NCI-H2029 treated with DMSO at 0.1 percent for 48 hours (cell line): ENCODE measurements at regions not wholly inside any gene's neighbourhood (a gene's known extent, or its start where the extent isn't known, plus 50 kb on each side); places are given as distances from the start of the nearest gene placed in this dataset.
"Not testable (repeated sequence)": the region's sequence is repeated elsewhere in the genome, so short reads cannot be mapped to it uniquely, and the experiment has no call there.

ENCODE experiments used
- DNase-seq: peaks from one replicate; lab custom pipeline; 2025; lab: John Stamatoyannopoulos, UW

DNA sequence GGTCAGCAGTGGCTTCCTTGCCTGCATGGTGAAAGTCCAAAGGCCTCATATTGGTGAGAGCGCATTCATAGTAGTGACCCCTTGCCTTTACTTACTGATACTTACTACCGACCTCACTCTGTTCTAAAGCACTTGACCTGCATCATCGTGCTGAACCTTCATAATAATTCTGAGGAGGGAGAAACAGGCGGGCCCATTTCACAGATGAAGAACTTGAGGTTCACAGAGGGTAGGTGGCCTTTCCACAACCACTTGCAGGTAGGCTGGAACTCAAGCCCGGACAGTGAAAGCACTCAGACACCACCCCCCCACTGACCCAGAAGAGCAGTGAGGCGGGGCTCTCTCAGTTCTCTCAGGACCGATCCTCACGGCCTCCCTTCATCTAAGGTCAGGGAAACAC lies 149.4 kb upstream of the CHST15 start:
- DNase-seq: no peak

GRCh38 chr10:124242365-124242764 lies 149.0 kb upstream of the CHST15 start:
- no peak for DNase-seq

- DNase-seq: not testable (repeated sequence)
Measured at GRCh38 chr10:124241510-124241909, 148.1 kb upstream of the CHST15 start.

DNA sequence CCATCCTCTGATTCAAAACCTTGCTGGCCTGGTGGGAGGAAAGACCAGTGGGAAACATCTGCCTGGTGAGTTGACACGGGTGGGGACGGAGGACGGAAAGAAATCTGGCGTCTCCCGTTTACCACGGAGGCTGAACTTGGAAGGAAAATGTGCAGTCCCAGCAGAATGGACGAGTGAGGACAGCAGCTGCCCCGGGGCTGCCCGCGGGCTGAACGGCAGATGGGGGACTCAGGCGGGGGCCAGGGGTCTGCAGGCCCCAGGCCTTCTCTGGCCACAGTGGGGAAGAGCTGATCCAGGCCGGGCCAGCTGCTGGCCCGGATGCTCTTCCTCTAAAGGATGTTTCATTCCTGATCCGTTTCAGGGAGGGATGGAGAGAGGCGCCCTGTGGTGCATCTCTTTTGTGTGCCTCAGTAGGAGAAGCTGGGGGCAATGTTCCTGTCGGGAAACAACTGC lies 147.5 kb upstream of the CHST15 start:
- no peak for DNase-seq

GRCh38 chr10:124239696-124240095 lies 146.3 kb upstream of the CHST15 start:
- no peak for DNase-seq

DNA sequence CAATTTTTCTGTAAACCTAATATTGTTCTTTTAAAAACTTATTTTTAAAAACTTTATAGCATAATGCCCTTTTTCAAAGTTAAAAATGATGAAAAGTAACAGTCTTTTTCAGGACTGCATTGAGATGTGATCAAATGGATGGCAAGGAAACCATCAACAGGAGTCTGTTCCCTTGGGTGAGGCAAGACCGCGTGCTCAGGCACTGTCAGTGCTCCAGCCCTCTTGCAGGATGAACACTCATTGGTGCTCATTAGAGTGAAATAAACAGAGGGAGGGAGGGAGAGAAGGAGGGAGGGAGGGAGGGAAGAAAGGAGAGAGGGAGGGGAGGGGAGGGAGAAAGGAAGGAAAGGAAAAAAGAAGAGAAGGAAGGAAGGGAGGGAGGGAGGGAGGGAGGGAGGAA lies 145.7 kb upstream of the CHST15 start:
- no peak for DNase-seq

GRCh38 chr10:124238367-124238766 lies 145.0 kb upstream of the CHST15 start:
- no peak for DNase-seq

DNA sequence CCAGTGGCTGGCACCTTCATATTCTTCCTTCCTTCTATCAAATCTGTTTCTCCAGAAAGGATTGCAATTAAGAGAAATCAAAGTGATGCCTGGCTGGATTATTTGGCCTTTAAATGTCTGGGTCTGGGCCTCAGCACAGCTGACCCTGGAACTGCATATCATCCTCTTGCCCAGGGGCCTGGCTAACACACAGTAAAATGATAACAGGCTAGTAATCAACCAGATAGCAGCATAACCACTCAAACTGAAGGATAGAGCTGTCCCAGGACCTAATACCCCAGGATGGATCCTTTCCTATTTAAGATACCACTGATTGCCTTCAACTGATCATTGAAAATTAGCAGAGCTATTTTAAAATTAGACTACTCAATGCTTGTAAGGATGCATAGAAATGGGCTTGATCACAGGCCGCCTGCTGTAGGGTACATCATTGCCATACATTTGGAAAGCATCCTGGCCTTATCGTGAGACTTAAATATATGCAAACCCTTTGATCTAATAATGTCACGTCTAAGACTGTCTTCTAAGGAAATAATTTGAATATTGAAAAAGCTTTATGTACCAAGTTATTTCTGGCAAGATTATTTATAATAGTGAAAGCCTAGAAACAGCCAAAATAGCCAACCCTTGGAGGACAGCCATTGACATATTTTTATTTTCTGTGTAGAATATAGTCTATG lies 144.0 kb upstream of the CHST15 start:
- no peak for DNase-seq

DNA sequence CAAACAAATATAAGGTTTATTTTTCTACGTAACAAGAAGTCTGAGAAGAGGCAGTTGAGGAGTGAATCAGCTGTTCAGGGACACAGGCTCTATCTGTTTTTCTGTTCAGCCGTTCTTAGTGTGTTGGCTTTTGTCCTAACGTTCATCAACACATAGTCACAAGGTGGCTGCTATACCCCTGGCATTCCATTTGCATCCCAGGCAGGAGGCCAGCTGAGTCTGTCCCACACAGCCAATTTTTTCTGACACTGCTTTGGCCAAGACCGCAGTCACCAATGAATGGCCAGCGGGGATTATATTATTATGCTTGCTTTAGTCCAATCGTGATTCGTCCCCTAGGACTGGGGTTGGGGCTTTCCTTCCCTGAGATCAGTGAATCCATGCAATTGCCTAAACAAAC lies 143.4 kb upstream of the CHST15 start:
- no peak for DNase-seq

DNA sequence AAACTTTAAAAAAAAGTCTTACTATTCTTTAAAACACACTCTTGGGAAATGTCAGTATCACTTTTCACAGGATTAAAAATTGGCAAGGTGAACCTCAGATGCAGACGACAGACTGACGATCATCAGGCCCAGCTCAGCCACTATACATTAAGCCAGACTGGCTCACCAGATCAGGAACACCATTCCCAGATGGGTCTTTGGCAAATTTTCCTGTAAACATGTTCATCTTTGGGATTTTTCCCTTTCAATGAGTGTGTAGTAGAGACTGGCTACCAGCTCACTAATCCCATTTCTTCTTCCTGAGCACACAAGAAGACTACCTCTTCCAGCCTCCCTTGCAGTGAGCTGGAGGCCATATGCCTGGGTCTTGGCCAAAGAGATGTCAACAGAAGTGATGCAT lies 142.7 kb upstream of the CHST15 start:
- DNase-seq: no peak

DNA sequence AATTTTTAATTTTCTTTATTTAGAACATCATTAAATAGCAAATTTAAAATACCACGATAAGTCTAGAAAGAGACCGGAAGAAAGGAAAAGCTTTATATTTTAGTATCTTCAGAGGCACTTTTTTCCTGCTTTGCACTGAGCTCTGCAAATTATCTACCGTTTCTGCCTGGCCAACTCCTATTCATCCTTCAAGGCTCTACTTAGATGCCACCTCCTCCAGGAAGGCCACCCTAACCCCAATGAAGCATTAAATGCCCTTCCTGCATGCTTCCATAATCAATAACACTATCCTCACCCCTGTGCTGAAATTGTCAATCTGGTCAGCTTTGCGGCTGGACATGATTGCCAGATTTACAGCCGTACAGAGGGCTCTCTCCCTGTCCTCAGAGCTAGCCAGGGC lies 141.8 kb upstream of the CHST15 start:
- no peak for DNase-seq

GRCh38 chr10:124233546-124234138 lies 140.2 kb upstream of the CHST15 start:
- no peak for DNase-seq

DNA sequence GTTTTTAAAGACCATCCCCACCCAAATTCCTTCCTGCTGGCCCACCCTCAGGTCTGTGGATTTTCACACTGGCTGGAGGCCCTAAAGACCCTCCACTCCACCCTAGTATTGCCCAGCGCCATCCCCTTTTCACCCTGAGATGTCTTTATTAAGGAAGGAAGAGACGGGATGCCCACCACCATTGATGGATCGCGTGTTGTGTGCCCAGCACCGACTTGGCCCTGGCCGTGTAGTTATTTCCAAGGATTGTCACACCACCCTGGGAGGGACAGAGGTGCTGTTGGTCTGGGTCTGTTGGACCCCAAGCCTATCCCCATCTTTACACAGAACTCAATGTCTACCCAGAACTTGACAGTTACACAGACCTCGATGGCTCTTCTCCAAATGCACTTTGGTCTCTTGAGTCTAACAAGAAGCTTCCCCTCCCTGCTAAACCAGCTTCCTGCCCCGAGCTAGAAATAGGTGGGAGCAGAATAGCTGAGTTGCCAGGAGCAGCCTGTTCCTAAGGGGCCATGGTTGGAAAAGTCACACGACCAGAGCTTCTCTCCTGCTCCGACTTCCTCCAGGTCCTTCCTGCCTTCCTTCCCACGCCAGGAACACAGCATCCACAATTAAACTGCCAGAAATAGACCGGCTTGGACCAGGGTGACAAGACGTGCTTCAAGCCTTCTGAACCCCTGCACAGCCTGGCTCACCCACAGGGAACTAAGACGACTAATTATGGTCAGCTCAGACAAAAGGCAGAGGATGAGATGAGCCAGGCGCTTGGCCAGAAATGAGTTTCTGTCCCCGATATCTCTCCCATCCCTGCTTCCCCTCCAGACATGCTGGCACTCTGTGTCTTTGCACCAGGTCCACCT lies 139.5 kb upstream of the CHST15 start:
- DNase-seq: no peak

- DNase-seq: no peak
Measured at GRCh38 chr10:124231168-124232155, 138.1 kb upstream of the CHST15 start.

GRCh38 chr10:124230635-124231167 lies 137.3 kb upstream of the CHST15 start:
- no peak for DNase-seq

DNA sequence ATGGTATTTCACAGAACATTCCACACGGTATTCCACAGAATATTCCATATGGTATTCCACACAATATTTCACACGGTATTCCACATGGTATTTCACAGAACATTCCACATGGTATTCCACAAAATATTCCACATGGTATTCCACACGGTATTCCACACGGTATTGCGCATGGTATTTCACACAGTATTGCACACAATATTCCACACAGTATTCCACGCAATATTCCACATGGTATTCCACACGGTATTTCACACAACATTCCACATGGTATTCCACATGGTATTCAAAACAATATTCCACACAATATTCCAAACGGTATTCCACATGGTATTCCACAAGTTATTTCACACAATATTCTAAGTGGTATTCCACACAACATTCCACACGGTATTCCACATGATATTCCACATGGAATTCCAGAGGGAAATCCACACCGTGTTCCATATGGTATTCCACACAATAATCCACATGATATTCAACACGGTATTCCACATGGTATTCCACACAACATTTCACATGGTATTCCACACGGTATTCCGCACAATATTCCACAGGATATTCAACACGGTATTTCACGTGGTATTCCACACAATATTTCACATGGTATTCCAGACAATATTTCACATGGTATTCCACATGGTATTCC lies 136.7 kb upstream of the CHST15 start:
- no peak for DNase-seq

DNA sequence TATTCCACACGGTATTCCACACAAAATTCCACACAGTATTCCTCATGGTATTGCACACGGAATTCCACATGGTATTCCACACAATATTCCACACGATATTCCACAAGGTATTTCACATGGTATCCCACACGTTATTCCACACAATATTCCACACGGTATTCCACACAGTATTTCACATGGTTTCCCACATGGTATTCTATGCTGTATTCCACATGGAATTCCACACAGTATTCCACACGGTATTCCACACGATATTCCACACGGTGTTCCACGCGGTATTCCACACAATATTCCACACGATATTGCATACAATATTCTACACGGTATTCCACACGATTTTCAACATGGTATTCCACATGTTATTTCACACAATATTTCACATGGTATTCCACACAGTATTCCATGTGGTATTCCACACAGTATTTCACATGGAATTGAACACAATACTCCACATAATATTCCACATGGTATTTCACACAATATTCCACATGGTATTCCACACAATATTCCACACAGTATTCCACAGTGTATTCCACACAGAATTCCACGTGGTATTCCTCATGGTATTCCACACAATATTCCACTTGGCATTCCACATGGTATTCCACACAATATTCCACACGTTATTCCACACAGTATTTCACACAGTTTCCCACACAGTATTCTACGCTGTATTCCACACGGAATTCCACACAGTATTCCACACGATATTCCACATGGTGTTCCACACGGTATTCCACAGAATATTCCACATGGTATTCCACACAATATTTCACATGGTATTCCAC lies 136.0 kb upstream of the CHST15 start:
- no peak for DNase-seq

DNA sequence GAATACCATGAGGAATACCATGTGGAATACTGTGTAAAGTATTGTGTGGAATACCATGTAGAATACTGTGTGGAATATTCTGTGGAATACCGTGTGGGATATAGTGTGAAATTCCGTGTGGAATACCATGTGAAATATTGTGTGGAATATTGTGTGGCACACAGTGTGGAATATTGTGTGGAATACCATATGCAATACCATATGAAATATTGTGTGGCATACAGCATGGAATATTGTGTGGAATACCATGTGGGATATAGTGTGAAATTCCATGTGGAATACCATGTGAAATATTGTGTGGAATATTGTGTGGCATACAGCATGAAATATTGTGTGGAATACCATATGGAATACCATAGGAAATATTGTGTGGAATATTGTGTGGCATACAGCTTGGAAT lies 135.1 kb upstream of the CHST15 start:
- no peak for DNase-seq

DNA sequence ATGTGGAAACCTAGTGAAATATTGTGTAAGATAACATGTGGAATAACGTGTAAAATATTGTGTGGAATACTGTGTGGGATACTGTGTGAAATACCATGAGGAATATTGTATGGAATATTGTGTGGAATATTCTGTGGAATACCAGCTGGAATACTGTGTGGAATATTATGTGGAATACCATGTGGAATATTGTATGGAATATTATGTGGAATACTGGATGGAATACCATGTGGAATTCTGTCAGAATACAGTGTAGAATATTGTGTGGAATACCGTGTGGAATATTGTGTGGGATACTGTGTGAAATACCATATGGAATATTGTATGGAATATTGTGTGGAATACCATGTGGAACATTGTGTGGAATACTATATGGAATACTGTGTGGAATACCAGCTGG lies 134.6 kb upstream of the CHST15 start:
- no peak for DNase-seq
